ENCODE measurements at regions not wholly inside any gene's neighbourhood (a gene's known extent, or its start where the extent isn't known, plus 50 kb on each side); places are given as distances from the start of the nearest gene placed in this dataset.

DNA sequence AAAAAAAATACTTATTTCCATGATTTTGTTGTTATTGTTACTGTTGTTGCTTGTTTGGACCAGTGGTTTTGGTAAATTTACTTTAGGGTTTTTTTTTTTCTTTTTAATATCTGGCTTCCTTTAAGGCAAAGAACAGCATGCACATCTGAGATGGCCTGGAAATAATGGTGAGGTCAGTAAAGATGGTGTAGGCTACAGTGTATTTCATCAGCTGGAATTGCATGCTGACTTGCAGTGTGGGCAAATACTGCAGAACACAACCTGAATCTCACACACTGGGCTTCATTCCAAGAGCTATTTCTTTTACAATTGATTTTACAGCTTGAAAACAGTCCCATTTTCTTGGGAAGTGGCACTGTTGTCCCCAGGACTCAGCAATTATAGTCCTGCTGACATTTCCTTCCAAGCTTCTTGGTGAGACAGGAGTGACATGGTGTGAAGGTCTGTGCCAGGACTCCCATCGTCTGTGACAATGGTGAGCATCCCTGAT is 376.1 kb upstream of the SOX11 start:
- CTCF ChIA-PET = no interaction called here
- H3K9me3 ChIP-seq = peaks cover 14% of the 10 kb centered on the region; the same call in 2 of the 3 replicates
- no peak overlapping the region for H3K4me3 ChIP-seq
- no peaks in the 10 kb centered on the region for H3K4me1 ChIP-seq
- DNase-seq (ENCODE audit: low read depth in 1 of 2, low spot score in 1 of 2) (no peak), ATAC-seq (no peak), FAIRE-seq (no peak)
- TF ChIP-seq FOXS1 (CRISPR knock-in tag; IDR thresholded peaks at IDR 0.05) (no peak), EHF (CRISPR knock-in tag; IDR thresholded peaks at IDR 0.05) (no peak), MAFK (IDR thresholded peaks at IDR 0.05; ENCODE audit: partially characterized antibody) (no peak), GATA3 (IDR thresholded peaks at IDR 0.05; ENCODE audit: borderline replicate concordance) (no peak), MAZ (IDR thresholded peaks at IDR 0.05; ENCODE audit: borderline replicate concordance, low read depth, low read length) (no peak), JUNB (IDR thresholded peaks at IDR 0.05) (no peak), SREBF2 (IDR thresholded peaks at IDR 0.05) (no peak), CEBPB (IDR thresholded peaks at IDR 0.05) (no peak), RARB (CRISPR knock-in tag; IDR thresholded peaks at IDR 0.05) (no peak), CHD2 (IDR thresholded peaks at IDR 0.05; ENCODE audit: low read length, partially characterized antibody) (no peak), FOSL2 (IDR thresholded peaks at IDR 0.05) (no peak), FOSL2 (CRISPR knock-in tag; IDR thresholded peaks at IDR 0.05) (no peak), HDAC2 (IDR thresholded peaks at IDR 0.05) (no peak)
- TF ChIP-seq, protein P1, sequence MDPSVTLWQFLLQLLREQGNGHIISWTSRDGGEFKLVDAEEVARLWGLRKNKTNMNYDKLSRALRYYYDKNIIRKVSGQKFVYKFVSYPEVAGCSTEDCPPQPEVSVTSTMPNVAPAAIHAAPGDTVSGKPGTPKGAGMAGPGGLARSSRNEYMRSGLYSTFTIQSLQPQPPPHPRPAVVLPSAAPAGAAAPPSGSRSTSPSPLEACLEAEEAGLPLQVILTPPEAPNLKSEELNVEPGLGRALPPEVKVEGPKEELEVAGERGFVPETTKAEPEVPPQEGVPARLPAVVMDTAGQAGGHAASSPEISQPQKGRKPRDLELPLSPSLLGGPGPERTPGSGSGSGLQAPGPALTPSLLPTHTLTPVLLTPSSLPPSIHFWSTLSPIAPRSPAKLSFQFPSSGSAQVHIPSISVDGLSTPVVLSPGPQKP (IDR thresholded peaks at IDR 0.05; ENCODE audit: low read depth, low read length) = no peak
- WGBS (ENCODE audit: missing lambda C conversion rate) = 6% methylated on average over 1 of the region's 1 CpG
- H3K27ac ChIP-seq = no peak overlapping the region
- no peak overlapping the region for H3K4me2 ChIP-seq
- POLR2A ChIA-PET = no interaction called here

DNA sequence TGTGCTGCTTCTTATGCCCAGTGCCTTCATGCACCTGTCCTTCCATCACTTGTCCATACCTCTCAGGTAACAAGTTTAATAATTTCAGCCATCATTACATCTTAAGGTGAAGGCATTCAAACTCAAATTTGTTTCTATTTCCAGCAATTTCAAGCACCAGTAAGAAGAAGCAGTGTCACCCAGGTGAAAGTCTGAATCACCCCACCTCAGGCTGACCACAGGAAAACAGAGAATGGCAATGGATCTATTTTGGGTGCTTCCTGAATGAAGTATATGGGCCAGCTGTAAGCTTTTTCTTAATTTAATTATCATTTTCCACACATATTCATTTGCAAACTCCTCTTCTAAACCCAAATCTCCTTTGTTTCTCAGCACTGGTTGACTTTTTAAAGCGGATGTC is 372.7 kb upstream of the SOX11 start:
- Histone ChIP-seq H3K27ac (no peak overlapping the region), H3K4me3 (no peak overlapping the region), H3K9me3 (peaks cover 8% of the 10 kb centered on the region; the same call in 2 of the 3 replicates), H3K4me1 (no peaks in the 10 kb centered on the region), H3K4me2 (no peak overlapping the region)
- ATAC-seq (no peak), DNase-seq (ENCODE audit: low read depth in 1 of 2, low spot score in 1 of 2) (no peak), FAIRE-seq (no peak)
- ChIA-PET POLR2A (no interaction called here), CTCF (interaction anchor here (0.6 kb wide), 1 partner anchor 300 kb away, joined by 4 read pairs; no protein-coding TSS in a partner anchor)
- 2% methylated on average over 1 of the region's 1 CpG for WGBS (ENCODE audit: missing lambda C conversion rate)
- TF ChIP-seq ZNF302 (CRISPR knock-in tag; IDR thresholded peaks at IDR 0.05) (no peak), TFCP2L1 (CRISPR knock-in tag; IDR thresholded peaks at IDR 0.05) (no peak)

- Histone ChIP-seq H3K4me1 (no peaks in the 10 kb centered on the region), H3K27ac (no peak overlapping the region), H3K4me2 (no peak overlapping the region), H3K4me3 (no peak overlapping the region), H3K9me3 (0 out of 3 replicates have a peak, but pooled peaks cover 6% of the 10 kb centered on the region)
- 4% methylated on average over 4 of the region's 4 CpGs for WGBS (ENCODE audit: missing lambda C conversion rate)
- ChIA-PET CTCF (no interaction called here), POLR2A (no interaction called here)
- FAIRE-seq (no peak), DNase-seq (ENCODE audit: low read depth in 1 of 2, low spot score in 1 of 2) (no peak), ATAC-seq (no peak)
- TF ChIP-seq, protein P2, sequence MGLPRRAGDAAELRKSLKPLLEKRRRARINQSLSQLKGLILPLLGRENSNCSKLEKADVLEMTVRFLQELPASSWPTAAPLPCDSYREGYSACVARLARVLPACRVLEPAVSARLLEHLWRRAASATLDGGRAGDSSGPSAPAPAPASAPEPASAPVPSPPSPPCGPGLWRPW (IDR thresholded peaks at IDR 0.05) = no peak
Observed at GRCh38 chr2:5322396-5322795, 369.8 kb upstream of the SOX11 start.

GRCh38 chr2:5325523-5325922 is 366.7 kb upstream of the SOX11 start:
- DNase-seq (ENCODE audit: low read depth in 1 of 2, low spot score in 1 of 2) (no peak), ATAC-seq (no peak), FAIRE-seq (no peak)
- TF ChIP-seq ZSCAN20 (CRISPR knock-in tag; IDR thresholded peaks at IDR 0.05) (no peak), EHF (CRISPR knock-in tag; IDR thresholded peaks at IDR 0.05) (no peak), NR3C1 (IDR thresholded peaks at IDR 0.05) (no peak), EP300 (IDR thresholded peaks at IDR 0.05) (no peak), BHLHE40 (IDR thresholded peaks at IDR 0.05; ENCODE audit: low read depth, low read length) (no peak), GATA3 (IDR thresholded peaks at IDR 0.05; ENCODE audit: borderline replicate concordance) (no peak), PBX3 (IDR thresholded peaks at IDR 0.05) (no peak), ATOH8 (CRISPR knock-in tag; IDR thresholded peaks at IDR 0.05; ENCODE audit: low read depth) (no peak)
- TF ChIP-seq, protein P3, sequence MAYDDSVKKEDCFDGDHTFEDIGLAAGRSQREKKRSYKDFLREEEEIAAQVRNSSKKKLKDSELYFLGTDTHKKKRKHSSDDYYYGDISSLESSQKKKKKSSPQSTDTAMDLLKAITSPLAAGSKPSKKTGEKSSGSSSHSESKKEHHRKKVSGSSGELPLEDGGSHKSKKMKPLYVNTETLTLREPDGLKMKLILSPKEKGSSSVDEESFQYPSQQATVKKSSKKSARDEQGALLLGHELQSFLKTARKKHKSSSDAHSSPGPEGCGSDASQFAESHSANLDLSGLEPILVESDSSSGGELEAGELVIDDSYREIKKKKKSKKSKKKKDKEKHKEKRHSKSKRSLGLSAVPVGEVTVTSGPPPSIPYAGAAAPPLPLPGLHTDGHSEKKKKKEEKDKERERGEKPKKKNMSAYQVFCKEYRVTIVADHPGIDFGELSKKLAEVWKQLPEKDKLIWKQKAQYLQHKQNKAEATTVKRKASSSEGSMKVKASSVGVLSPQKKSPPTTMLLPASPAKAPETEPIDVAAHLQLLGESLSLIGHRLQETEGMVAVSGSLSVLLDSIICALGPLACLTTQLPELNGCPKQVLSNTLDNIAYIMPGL (CRISPR knock-in tag; IDR thresholded peaks at IDR 0.05; ENCODE audit: borderline replicate concordance) = no peak
- ChIA-PET POLR2A (no interaction called here), CTCF (no interaction called here)
- Histone ChIP-seq H3K9me3 (0 out of 3 replicates have a peak, but pooled peaks cover 16% of the 10 kb centered on the region), H3K4me2 (no peak overlapping the region), H3K27ac (no peak overlapping the region), H3K4me3 (no peak overlapping the region), H3K4me1 (no peaks in the 10 kb centered on the region)
- 48% methylated on average over 21 of the region's 23 CpGs for WGBS (ENCODE audit: missing lambda C conversion rate)
